Smooth muscle cell of the brain vasculature (primary cell): ENCODE measurements at regions not wholly inside any gene's neighbourhood (a gene's known extent, or its start where the extent isn't known, plus 50 kb on each side); places are given as distances from the start of the nearest gene placed in this dataset.

Experiments
- DNase-seq: peaks from one replicate; pipeline ENCODE4 v3.0.0-alpha.2; 2012; ENCODE audit warnings: low read depth, low spot score

DNA sequence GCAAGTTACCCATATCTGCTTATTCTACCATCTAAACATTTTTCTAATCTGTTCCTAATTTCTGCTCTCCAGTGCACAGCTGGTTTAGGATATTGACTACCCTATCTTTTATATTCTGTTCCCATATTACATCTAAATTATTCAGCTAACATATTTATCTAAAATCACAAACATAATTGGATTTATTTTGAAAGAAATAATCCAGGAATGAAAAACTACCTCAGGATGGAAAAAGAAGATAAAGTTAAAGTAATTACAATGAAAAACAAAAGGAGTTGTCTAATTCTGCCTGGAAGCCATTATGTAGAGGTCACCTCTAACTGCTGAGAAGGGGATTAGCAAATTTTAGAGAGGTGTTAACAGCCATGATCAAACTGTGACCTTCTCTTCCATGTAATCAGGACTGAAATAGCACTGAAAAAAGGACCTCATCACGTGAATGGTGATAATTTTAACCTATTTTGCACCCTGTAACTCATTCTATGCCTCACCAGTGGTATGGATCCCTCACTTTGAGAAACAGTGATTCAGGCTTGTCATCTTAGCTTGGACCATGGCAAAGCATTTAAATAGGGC, 653.3 kb downstream of the CDH11 start:
- no peak for DNase-seq

DNA sequence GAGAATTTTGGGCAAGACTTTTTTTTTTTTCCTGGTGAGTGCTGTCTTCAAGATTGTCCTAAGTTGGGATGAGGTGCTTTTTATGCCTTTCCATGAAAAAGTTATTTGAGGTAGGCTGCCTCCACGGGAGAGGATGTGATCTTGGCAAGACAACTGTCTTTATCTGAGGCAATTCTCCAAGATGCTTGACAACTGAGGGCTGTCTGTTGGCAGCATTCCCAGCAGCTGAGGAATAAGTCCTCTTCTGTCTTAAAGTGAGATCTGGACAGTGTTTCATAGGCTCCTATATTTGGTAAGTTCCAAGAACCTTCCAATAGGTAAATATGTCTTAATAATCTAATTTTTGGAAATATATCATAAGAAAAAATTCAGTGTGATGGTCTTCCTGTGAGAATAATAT, 662.0 kb downstream of the CDH11 start:
- no peak for DNase-seq

DNA sequence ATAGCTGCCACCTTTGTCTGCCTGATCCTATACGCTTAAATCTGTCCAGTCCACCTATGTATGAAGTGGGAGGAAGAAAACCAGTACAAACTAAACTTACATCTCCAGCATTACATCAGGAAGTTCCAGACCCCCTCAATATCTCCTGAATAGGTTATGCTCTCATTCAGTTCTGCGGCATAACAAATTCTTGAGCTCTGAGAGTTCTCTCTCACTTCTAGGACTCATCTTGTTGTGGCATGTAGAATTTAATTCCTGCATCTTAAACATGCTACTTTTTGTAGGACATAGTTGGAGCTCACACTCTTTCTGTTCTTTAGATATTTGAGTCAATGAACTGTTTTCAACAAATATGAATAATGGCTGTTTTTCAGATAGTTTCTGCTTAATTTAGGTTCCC, 662.5 kb downstream of the CDH11 start:
- DNase-seq, result no peak

DNA sequence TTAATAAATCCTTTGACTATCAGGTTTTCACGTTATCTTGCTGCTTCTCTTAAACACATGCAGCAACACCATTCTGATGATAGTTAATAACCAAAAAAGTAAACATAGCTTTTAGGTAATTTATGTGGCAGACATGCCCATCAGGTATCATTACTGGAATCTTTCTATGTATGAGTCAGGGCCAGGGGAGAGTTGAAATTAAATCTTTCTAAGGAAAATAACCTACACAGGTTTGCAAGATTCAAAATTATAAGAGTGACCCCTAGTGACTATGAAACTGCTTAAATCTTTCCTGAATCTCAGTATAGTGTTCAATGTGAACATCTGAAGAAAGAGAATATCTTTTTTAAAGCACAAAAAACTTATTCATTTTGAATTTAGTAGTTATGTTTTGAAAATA, 666.6 kb downstream of the CDH11 start:
- no peak for DNase-seq

DNA sequence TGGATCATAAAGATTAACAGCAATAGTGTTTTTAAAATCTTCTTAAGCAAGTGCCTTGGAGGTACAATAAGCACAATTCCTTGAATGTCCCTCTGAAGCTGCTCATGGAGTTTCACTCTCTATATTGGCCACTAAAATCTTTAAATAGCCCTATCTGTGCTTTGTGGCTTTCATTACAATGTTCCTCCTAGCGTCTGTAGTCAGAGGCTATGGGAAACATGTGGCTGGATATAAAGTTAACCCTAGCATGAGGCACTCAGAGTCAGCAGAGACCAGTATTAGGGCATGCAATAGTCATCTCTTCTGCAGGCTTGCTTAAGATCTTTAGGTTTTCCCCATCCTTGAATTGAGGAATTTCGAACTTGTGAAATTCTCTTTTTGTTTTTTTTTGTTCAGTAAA, 668.2 kb downstream of the CDH11 start:
- DNase-seq, result no peak

DNA sequence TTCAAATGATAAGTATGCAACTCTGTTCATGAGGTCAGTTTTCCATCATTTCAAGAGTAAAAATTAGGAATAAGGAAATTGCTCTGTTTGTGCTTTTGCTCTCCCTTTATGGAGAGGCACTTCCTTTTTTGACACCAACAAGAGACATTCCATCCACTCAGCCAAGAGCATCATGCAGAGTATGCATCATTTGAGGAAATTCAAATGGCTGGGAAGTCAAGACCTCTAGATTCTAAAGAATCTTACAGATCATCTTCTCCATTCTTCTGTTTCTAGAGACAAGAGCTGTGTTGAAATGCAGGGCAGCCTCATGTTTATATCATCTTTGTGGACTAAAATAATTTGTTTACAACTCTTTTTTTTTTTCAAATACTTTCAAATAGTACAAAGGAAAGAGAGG, 669.4 kb downstream of the CDH11 start:
- no peak for DNase-seq

DNA sequence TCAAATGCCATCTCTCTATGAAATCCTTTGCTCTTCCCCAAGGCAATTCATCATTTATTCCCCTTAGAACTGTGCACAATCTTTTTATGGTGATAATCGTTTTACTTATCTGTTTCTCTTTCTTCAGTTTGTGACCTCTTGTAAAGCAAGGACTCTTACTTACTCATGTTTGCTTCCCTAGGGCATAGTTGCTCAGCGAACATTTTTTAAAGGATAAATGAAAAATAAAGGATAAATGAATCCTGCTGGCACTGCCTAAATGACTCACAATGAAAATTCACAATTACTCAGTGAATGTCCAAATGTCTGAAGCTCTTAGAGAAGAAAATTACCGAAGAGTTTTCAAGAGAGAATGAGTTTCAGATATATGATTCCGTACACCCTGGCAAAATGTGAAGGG, 671.7 kb downstream of the CDH11 start:
- no peak for DNase-seq

DNA sequence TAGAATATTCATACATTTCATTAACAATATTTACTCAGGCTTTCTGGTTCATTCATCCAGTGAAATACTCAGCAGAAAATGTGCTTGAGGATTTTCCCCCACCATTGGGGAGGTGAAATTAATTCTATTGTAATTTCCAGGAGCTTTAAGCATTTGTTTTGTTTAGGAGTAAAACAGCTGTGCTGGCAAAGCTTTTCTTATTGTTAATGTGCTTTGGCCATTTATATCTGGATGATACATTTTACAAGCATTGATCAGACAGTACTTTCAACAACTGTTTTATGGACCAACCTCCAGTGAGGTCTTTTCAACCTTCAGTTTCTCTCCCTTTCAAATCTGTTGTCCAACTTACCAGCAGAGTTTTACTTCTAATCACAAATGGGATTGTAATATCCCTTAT, 672.4 kb downstream of the CDH11 start:
- no peak for DNase-seq

DNA sequence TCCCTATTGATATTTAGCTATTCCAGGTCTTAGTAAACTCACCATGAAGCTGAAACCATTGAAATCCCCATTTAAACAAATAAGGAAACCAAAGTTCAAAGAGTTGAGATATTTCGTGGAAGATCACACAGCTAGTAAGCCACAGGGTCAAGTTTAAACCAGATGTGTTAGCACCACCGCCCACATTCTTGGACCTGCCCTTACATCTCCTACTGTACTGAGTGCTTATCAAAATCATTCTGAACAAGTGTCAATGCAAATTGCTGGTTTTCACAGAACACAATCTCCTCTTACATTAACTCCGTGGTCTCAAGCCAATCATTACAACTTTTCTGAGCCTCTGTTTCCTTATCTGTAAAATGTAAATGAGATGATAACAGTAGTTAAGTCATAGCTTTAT, 676.2 kb downstream of the CDH11 start:
- no peak for DNase-seq

DNA sequence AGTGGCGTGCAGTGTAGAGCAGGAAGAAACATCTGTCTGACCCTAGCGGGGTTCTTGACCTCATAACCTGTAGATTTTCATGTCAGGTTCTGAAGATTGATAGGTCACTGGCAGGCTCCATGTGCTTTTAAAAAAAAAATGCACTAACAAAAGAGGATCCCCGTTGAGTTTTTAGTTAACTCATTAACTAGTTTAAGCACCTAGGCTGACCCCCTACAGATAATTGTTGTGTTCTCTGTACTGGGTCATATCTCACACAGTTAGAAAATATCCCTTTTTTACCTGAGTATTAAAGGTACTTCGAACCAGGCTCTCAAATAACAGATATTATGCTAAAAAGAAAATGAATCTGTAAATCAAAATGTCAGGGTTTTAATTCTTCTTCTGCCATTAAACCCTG, 676.6 kb downstream of the CDH11 start:
- DNase-seq, result no peak

DNA sequence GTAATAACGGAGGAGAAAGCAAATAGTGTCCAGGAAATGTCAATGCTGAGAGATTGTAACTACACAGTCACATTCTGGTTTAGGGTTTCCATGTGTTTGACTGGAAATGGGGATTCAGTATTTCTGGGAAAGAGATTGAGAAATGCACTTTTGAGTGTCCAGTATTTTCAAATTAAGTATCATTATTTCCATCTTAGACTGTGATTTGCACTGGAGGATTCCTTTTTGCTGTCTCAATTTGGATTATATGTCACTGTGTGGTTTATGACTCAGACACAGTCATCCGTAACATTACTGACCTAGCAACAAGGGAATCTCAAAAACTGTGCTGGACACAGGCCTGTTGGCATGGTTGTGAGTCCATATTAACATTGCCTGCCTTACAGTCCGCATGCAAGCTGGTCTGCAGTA, 681.4 kb downstream of the CDH11 start:
- DNase-seq, result peak; percentile 81

DNA sequence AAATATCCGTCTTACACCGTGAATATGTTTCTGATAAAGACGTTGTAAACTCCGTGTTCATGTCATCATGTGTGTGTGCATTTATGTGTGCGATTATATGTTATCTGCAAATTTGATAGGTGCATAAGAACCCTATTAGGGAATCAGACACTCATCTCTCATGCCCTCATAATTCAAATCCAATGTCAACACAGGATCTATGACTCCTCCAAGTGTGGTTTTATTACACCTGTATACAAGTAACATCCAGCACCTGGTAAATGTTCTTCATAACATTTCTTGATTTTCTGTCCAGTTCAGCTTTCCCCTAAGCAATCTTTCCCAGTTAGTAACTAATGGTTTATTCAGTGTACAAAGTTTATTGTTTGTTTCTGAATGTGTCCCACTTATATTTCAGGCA, 681.9 kb downstream of the CDH11 start:
- DNase-seq, result no peak

DNA sequence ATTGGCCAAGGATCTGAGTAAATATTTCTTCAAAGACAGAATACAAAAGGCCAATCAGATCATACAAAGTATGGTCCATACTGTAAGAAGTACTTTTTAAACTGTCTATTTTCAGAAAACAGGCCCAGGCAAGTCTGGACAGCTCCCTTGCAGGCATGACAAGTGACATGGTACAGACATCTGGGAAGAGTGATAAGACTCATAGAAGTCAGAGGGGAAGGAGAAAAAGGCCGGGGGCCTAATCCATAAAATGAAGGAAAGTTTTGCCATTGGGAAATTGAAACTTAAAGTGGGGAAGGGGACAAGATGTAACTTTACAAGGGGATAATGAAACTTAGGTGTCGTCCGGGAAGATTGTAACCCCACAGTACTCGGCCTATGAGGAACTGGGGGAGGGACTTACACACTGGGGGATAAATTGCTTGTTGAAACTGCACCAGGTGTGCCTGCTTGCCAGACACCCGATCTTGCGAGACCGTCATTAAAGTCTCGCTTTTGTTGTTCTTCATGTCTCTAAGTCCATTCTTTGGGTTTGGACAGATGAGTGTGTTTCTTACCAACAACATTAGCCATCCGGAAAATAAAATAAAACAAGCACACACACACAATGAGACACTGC, 684.0 kb downstream of the CDH11 start:
- no peak for DNase-seq

DNA sequence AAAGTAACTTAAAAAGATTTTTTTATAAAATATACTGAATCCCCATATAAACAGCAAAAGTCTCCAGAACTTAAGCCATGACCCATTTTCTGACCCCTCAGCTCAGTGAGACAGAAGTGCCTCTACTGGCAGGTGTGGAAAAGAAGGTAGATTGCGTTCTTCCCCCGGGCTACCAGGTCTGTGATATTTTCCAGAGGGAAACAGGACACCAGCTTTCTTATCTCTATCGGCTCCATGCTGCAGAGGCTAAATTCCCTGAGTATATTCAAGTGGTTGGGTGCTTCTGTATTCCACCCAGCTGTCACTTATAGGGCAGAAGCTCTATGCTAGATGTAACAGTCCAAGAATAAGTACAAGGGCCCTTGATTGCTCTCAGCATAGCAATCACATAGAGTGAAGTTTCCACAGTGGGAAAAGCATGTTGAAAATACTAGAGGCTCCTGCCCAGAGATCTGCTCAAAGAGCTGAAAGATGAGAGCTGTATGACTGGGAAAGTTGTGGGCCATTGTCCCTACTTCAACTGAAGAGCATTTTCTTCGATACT, 687.3 kb downstream of the CDH11 start:
- no peak for DNase-seq

DNA sequence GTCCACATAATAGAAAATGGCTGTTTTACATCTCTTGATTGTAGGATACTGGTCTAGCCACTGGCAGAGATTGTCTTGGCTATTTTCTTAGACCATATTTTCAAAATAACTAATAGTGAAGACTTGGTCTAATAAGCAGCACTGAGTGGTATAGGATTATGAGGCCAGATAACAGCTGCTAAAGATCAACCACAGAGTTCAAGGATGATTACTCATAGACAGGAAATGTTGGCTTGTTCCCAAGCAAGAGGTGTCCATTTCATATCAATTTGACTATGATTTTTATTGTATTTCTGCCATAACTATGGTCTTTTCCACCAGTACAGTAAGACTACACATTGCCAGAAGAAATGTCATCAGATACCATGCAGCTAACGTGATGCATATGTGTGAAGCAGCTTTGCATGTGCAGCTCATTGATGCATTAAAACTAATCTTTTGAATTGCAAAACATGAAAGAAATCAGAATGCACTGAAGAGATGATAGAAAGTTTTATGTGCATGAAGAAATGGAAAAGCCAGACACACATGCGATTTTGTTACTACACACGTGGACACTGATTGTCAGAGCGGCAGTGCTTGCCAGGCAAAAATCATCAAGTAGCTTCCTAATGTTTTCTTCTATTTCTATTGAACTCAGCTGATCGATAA, 693.3 kb downstream of the CDH11 start:
- DNase-seq, result no peak

DNA sequence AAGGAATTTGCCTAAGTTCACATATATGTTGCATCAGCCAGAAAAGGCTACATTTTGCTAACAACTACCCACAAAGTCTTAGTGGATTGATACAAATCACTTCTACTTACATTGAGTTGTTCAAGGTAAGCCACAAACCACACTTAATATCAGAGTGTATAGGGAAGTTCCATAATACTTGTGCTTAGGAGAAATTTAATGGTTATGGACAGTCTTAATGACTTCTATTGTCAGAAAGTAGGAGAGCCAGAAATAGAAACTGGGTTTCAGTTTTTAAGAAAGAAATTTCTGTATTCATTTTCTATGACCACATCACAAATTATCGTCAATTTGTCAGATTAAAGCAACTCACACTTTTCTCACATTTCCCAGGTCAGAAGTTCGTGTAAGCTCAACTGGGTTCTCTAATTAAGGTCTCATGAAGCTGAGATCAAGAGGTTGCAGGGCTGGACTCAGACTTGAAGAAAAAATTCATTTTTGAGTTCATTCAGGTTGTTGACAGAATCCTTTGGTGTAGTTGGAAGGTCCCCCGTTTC, 695.7 kb downstream of the CDH11 start:
- no peak for DNase-seq

DNA sequence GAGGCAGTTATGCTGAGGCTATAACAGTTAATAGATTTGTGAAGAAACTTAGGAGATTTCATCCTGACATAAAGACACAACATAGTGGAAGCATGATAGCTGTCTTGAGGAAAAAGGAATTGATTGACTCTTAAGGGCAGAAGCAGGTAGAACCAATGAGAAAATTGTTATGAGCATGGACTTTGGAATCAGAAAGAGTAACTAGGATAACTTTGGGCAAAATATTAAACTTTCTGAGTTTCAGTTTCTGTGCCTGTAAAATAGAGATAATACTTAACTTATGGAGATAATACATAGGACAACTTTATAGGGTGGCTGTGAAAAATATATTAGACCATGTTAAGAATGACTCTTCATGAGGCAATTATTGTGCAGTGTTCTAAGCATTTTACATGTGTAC, 696.5 kb downstream of the CDH11 start:
- no peak for DNase-seq

DNA sequence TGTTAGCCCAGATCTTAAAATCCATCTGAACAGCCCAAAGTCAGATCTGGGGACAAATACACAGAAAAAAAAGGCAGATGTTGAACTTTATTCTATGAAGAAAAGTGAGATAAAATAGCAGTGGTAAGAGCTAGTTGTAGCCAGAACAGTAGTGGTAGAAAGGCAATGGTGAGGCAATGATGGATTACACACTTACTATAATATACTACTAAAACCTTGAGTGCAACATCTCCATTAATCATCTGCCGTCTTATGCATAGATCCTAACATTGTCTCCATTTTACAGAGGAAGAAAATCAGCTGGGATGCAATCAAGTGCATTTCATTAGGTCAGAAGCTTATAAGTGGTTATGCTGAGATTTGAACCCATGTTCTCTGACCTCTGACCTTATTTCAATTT, 699.6 kb downstream of the CDH11 start:
- DNase-seq, result no peak

DNA sequence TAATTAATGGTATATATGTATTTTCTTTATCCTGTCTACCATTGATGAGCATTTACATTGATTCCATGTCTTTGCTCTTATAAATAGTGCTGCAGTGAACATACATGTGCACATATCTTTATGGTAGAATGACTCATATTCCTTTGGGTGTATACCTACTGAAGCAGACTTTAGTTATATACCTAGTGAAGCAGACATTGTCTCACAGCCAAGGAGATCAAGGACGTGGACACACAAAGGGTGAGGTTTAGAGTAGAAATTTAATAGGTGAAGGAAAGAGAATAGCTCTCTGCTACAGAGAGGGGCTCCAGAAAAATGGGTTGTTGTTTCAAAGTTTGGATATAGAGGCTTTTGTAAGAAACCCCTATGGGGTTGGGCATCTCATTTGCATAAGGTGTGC, 700.3 kb downstream of the CDH11 start:
- no peak for DNase-seq

DNA sequence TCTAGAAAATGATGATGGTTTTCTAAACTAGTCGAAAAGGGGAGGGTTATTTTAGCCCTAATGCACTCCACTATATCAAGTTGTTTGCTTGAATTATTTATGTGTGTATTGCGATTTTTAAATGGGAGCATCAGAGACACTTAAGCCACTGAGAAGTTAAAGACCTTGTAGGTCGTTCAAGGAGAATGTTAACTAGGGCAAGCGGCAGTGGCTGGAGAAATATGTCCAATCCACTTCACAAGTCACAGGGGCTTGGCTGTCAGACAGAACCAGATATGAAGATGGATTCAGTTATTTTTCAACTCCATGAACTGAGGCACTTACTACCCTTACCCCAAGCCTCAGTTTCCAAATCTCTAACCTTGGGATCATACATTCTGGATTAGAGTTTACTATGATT, 702.0 kb downstream of the CDH11 start:
- DNase-seq, result no peak

DNA sequence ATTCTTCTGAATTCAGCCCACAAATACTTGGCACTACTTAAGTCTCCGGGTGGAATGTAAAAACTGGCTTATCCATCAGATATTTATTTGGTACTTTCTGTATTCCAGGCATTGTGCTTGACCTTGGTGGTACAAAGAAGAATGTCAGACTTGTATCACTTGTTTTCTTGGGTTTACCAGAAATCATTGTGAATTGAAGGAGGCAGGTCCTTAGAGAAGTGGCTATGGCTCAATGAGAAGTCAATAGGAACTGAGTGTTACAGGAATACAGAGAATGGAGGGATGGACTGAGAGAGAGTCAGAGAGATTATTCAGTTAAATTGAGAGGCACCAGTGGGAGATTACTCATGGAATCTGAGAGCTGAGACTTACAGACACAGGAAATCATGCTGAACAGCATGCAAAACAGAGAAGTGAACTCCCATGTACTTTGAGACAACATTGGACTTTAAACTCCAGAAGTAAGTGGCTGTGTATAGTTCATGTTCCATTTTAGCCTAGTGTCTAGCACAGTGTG, 704.1 kb downstream of the CDH11 start:
- no peak for DNase-seq

DNA sequence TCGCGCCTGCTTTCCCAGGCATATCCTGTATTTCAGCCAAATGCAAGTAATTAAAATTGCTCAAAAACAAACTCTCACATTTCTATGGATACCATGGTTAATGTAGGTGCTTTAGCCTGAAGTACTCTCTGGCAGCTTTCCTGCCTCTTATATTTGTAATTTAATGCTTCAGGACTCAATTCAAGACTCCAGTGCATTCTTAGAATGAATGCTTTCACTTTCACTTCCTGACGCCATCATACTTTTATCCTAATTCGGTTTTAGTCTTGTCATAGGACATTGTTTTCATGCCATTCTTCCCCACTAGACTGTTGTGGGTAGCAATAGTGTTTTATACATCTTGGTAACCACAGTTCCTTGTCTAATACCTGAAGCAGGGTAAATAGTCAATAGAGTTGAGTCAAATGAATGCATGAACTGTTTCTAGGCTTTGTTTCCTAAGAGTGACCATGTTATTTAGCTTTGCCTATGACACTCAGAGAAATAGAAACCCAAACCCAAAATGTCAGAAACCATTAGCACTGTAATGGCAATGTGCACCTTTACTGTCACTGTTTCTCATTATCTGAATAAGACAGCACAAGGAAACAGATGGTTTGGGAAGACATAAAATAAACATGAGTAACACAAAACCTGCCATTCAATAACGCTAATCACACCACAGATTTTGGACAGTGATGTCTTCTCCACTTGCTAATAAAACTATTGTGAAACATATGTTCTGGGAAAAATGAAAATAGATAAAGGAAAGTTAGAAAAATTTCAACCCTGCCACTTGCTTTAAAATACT, 705.5 kb downstream of the CDH11 start:
- no peak for DNase-seq
